Gastroesophageal sphincter (tissue), 3 donors: ENCODE measurements at regions not wholly inside any gene's neighbourhood (a gene's known extent, or its start where the extent isn't known, plus 50 kb on each side); places are given as distances from the start of the nearest gene placed in this dataset.

Source experiments
- CTCF ChIP-seq, 4 experiments: fragments of 200-600 bp in 2 of 4; fragments of 450-650 bp in 2 of 4; sonication (generic) in 1 of 4; IDR thresholded peaks; one replicate each; pipeline ENCODE4 v1.5.1; 2017 to 2019; ENCODE audit warnings: antibody characterized with exemption in 4 of 4, mild to moderate bottlenecking in 2 of 4, moderate library complexity in 2 of 4
- POLR2A ChIP-seq, 2 donors: fragments of 450-650 bp; IDR thresholded peaks; one replicate each; pipeline ENCODE4 v1.6.1; 2017; ENCODE audit warnings: antibody characterized with exemption in 2 of 2, mild to moderate bottlenecking in 2 of 2, moderate library complexity in 1 of 2

GRCh38 chr4:79211490-79211889, 114.4 kb downstream of the NAA11 start:
- no peak for TF ChIP-seq CTCF (IDR thresholded peaks at IDR 0.05)
- TF ChIP-seq POLR2A (IDR thresholded peaks at IDR 0.05), result no peak
